Keratinocyte (primary cell): ENCODE measurements at regions not wholly inside any gene's neighbourhood (a gene's known extent, or its start where the extent isn't known, plus 50 kb on each side); places are given as distances from the start of the nearest gene placed in this dataset.

Experiments used
- DNase-seq: peaks from one replicate; pipeline ENCODE4 v3.0.0-alpha.2; 2011; ENCODE audit warnings: low read depth, missing footprints, low spot score
- FAIRE-seq: peaks from 2 replicates; lab custom pipeline; 2011; peaks lifted over from hg19 to GRCh38; lab: Jason Lieb, UNC
- H2AFZ ChIP-seq: 2 replicates; pipeline ENCODE4 v1.6.0; 2012; ENCODE audit warnings: low read length, control low read depth, inconsistent platforms; ENCODE audit not compliant: control insufficient read depth
- H3K27ac ChIP-seq: 2 replicates; pipeline ENCODE4 v1.5.1; 2011; ENCODE audit warnings: low read length; ENCODE audit not compliant: control insufficient read depth, insufficient read depth
- H3K27me3 ChIP-seq: 3 replicates; pipeline ENCODE4 v1.6.0; 2011; ENCODE audit warnings: low read length; ENCODE audit not compliant: control insufficient read depth, insufficient read depth; ENCODE audit errors: extremely low read depth
- H3K36me3 ChIP-seq, 2 experiments: 2 replicates in 1 of 2; 3 replicates in 1 of 2; pipeline ENCODE4 v1.5.1; 2011; ENCODE audit warnings: low read length in 2 of 2, mild to moderate bottlenecking in 1 of 2; ENCODE audit not compliant: control insufficient read depth in 2 of 2, insufficient read depth in 2 of 2; ENCODE audit errors: extremely low read depth in 1 of 2
- H3K4me1 ChIP-seq: 3 replicates; pipeline ENCODE4 v1.5.1; 2011; ENCODE audit warnings: low read length; ENCODE audit not compliant: control insufficient read depth, insufficient read depth; ENCODE audit errors: extremely low read depth
- H3K4me2 ChIP-seq: 3 replicates; pipeline ENCODE4 v1.6.0; 2011; ENCODE audit warnings: low read depth, low read length; ENCODE audit not compliant: control insufficient read depth, insufficient read depth; ENCODE audit errors: extremely low read depth
- H3K4me3 ChIP-seq, 3 experiments: fragments of 200-600 bp in 1 of 3; sonication (generic) in 1 of 3; 2 replicates in 2 of 3; 3 replicates in 1 of 3; pipeline ENCODE4 v1.5.1; 2011 to 2016; ENCODE audit warnings: low read length in 3 of 3, mild to moderate bottlenecking in 3 of 3, control low read depth in 2 of 3, inconsistent platforms in 1 of 3, low read depth in 1 of 3, mixed read lengths in 1 of 3, mixed run types in 1 of 3, moderate library complexity in 1 of 3; ENCODE audit not compliant: control insufficient read depth in 2 of 3, insufficient read depth in 2 of 3; ENCODE audit errors: extremely low read depth in 1 of 3
- H3K79me2 ChIP-seq: 2 replicates; pipeline ENCODE4 v1.6.0; 2012; ENCODE audit warnings: low read length; ENCODE audit not compliant: control insufficient read depth, insufficient read depth
- H3K9ac ChIP-seq: 3 replicates; pipeline ENCODE4 v1.6.0; 2011; ENCODE audit warnings: low read length; ENCODE audit not compliant: control insufficient read depth, insufficient read depth; ENCODE audit errors: extremely low read depth
- H3K9me1 ChIP-seq: 3 replicates; pipeline ENCODE4 v1.6.0; 2011; ENCODE audit warnings: low read length; ENCODE audit not compliant: control insufficient read depth, insufficient read depth; ENCODE audit errors: extremely low read depth
- H3K9me3 ChIP-seq: 2 replicates; pipeline ENCODE4 v1.5.1; 2012; ENCODE audit warnings: low read depth, low read length; ENCODE audit not compliant: control insufficient read depth
- H4K20me1 ChIP-seq: 3 replicates; pipeline ENCODE4 v1.6.0; 2011; ENCODE audit warnings: low read length; ENCODE audit not compliant: control insufficient read depth, insufficient read depth; ENCODE audit errors: extremely low read depth
- CTCF ChIP-seq, 3 experiments: IDR thresholded peaks in 1 of 3; conservative IDR thresholded peaks in 1 of 3; optimal IDR thresholded peaks in 1 of 3; 2 replicates in 2 of 3; 3 replicates in 1 of 3; pipeline versions ENCODE3 to v1.5.1; 2011; ENCODE audit warnings: low read length in 3 of 3, mild to moderate bottlenecking in 3 of 3, moderate library complexity in 2 of 3, control low read depth in 1 of 3, inconsistent platforms in 1 of 3; ENCODE audit not compliant: insufficient read depth in 2 of 3; ENCODE audit errors: extremely low read depth in 1 of 3
- EZH2 ChIP-seq: IDR thresholded peaks from one replicate; pipeline ENCODE4 v1.6.1; 2012; ENCODE audit warnings: inconsistent platforms, mild to moderate bottlenecking, low read length, moderate library complexity
- dilution Hi-C: fragments of 300-500 bp; cut with MboI; formaldehyde crosslinking; loops from one replicate; pipeline ENCODE4 v1.7.0; 2020; ENCODE audit warnings: low sequenced_read_pairs; ENCODE audit not compliant: extremely low pct_ligation_motif_present

GRCh38 chr3:86849991-86850390 lies 141.0 kb downstream of the VGLL3 start:
- H3K27ac ChIP-seq = no peak overlapping the region
- no peak for TF ChIP-seq EZH2
- no peak for TF ChIP-seq CTCF (optimal IDR thresholded peaks at IDR 0.05 in 1 of 3, IDR thresholded peaks at IDR 0.05 in 1 of 3, conservative IDR thresholded peaks at IDR 0.05 in 1 of 3; ENCODE audit: extremely low read depth in 1 of 3, insufficient read depth in 2 of 3, low read length in 3 of 3)
- no peak overlapping the region for H3K4me2 ChIP-seq
- no peaks in the 10 kb centered on the region for H3K4me1 ChIP-seq
- H3K79me2 ChIP-seq = no peaks in the 10 kb centered on the region
- no peak overlapping the region for H3K9ac ChIP-seq
- dilution Hi-C loops = no loop called here
- DNase-seq = no peak
- no peaks in the 10 kb centered on the region for H3K9me1 ChIP-seq
- FAIRE-seq = no peak
- no peak overlapping the region for H2AFZ ChIP-seq
- no peaks in the 10 kb centered on the region for H3K36me3 ChIP-seq
- no peak overlapping the region for H3K4me3 ChIP-seq
- no peaks in the 10 kb centered on the region for H4K20me1 ChIP-seq
- H3K9me3 ChIP-seq = no peaks in the 10 kb centered on the region
- no peaks in the 10 kb centered on the region for H3K27me3 ChIP-seq

GRCh38 chr3:86845726-86846125 lies 145.2 kb downstream of the VGLL3 start:
- no peaks in the 10 kb centered on the region for H3K9me1 ChIP-seq
- H3K9ac ChIP-seq = no peak overlapping the region
- no peaks in the 10 kb centered on the region for H4K20me1 ChIP-seq
- H3K36me3 ChIP-seq = no peaks in the 10 kb centered on the region
- H3K4me1 ChIP-seq = no peaks in the 10 kb centered on the region
- H3K27me3 ChIP-seq = no peaks in the 10 kb centered on the region
- H3K27ac ChIP-seq = no peak overlapping the region
- no peak for FAIRE-seq
- TF ChIP-seq CTCF (optimal IDR thresholded peaks at IDR 0.05 in 1 of 3, IDR thresholded peaks at IDR 0.05 in 1 of 3, conservative IDR thresholded peaks at IDR 0.05 in 1 of 3; ENCODE audit: extremely low read depth in 1 of 3, insufficient read depth in 2 of 3, low read length in 3 of 3) (no peak), EZH2 (no peak)
- dilution Hi-C loops = no loop called here
- DNase-seq = no peak
- H3K4me3 ChIP-seq = no peak overlapping the region
- no peaks in the 10 kb centered on the region for H3K9me3 ChIP-seq
- no peak overlapping the region for H2AFZ ChIP-seq
- H3K79me2 ChIP-seq = no peaks in the 10 kb centered on the region
- no peak overlapping the region for H3K4me2 ChIP-seq
